ENCODE measurements at regions not wholly inside any gene's neighbourhood (a gene's known extent, or its start where the extent isn't known, plus 50 kb on each side); places are given as distances from the start of the nearest gene placed in this dataset.

DNA sequence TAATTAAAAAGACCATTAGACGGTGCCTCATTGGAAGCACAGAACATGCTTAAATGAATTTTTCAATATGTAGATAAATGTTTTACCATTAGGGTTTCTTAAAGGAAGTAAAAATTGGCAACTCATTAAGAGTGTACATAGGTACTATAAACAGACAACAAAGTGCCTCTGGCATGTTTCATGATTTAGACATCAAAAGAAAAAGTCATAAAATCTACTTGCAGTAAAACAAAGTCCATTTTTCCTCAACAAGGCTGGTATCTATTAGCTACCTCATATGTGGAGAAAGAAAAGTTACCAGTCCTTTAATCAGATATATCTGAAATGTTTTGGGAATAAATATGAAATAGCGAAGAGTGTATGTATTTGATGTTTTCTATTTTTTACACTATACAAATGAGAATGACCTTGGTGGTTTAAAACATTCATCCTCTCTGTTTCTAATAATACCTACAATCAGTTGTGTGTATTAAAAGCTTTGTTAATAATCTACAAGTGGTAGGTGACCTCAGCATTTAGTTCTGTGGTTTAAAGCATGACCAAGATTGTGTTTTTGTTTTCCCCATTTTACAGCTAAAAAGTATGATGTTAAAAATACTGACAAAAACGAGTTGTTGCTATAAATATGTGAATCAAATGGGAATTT, 87.5 kb downstream of the HDGFL1 start:
- H3K4me3 ChIP-seq (ENCODE audit: low read depth, low read length) = no peak overlapping the region
- TF ChIP-seq, protein P1, sequence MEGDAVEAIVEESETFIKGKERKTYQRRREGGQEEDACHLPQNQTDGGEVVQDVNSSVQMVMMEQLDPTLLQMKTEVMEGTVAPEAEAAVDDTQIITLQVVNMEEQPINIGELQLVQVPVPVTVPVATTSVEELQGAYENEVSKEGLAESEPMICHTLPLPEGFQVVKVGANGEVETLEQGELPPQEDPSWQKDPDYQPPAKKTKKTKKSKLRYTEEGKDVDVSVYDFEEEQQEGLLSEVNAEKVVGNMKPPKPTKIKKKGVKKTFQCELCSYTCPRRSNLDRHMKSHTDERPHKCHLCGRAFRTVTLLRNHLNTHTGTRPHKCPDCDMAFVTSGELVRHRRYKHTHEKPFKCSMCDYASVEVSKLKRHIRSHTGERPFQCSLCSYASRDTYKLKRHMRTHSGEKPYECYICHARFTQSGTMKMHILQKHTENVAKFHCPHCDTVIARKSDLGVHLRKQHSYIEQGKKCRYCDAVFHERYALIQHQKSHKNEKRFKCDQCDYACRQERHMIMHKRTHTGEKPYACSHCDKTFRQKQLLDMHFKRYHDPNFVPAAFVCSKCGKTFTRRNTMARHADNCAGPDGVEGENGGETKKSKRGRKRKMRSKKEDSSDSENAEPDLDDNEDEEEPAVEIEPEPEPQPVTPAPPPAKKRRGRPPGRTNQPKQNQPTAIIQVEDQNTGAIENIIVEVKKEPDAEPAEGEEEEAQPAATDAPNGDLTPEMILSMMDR (conservative IDR thresholded peaks at IDR 0.05; ENCODE audit: low read depth, low read length) = no peak
- DNase-seq (ENCODE audit: low read depth) = peak; percentile 19

DNA sequence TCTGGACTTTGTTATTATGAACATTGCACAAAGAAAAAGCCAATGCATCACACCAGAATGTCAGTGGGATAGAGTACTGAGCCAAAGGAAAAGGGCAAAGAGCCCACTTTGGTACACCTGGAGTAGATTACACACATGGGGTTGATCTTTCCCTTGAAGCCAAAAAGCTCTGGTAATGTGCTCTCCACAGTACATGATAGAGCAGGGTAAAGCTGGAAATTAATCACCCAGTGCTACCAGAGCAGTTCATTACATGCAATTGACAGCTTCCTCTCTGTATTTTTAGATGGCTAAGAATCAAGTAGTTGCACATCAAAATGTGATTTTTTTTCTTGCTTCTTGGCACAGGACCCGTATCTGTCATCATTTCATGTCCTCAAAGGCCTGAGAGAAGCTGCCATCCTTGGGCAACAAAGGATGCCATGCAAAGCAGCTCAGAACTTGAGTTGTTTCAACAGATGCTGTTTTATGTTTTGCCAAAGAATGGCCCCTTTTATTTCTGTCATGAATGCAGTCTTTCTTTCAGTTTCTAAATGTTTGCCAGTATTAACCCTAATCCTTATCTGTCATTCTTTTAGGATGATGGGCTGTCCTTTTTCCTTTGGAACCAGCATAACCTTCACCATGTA, 88.1 kb downstream of the HDGFL1 start:
- TF ChIP-seq, protein P1 (conservative IDR thresholded peaks at IDR 0.05; ENCODE audit: low read depth, low read length) = no peak
- no peak for DNase-seq (ENCODE audit: low read depth)
- no peak overlapping the region for H3K4me3 ChIP-seq (ENCODE audit: low read depth, low read length)

DNA sequence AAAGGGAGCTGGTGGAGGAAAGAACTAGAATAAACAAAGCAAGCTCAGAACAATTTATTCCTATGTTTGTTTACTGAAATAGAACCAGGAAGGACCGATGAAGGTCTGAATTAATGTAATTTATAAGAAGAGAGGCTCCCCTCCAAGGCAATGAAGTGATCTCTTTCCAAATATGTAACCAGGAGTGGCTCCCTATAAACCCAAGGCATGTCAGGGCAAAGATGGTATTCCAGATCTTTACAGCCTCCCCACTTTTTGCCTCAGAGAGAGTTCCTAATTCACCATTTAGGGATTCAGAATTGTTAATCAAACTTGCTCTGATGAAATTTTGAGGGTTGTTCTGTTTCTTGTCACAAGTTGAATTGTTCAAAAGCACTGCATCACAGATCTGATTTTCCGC, 88.8 kb downstream of the HDGFL1 start:
- TF ChIP-seq, protein P1 (conservative IDR thresholded peaks at IDR 0.05; ENCODE audit: low read depth, low read length) = no peak
- DNase-seq (ENCODE audit: low read depth) = no peak
- H3K4me3 ChIP-seq (ENCODE audit: low read depth, low read length) = no peak overlapping the region

DNA sequence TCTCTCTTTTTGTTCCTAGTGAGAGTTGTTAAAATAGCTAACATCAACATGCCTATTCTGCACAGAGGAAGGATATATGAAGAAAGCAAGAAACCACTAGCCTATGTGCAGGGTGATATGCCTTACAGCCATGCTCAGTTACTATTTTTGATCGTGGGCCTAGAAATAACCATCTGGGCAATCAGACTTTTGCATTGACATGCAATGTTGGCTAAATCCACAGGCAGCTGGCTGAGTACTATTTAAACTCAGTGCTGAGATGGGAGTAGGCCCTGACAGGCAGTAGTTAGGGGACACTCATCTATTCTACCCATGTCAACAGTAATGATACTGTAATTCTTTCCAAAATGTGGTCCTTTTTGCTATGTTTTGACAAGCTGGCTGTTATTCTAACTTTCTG, 89.6 kb downstream of the HDGFL1 start:
- H3K4me3 ChIP-seq (ENCODE audit: low read depth, low read length) = no peak overlapping the region
- TF ChIP-seq, protein P1 (conservative IDR thresholded peaks at IDR 0.05; ENCODE audit: low read depth, low read length) = no peak
- DNase-seq (ENCODE audit: low read depth) = no peak

DNA sequence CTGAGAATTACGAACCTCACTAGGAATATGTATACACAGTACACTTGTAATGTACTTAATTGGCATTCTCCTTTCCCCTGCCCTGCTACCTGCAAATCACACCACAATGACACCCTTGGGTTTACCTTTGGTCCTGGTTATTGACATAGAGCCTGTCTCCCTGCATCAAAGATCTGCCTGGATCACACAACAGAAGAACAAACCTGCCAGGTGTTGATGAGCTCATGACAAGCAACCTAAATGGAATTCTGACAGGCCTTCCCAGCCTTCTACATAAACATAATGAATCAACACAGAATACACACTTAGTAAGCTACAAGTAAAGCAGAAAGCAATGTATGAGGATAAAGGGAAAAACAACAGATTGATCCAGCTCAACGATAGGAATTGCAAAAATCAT, 95.6 kb downstream of the HDGFL1 start:
- no peak for DNase-seq (ENCODE audit: low read depth)
- TF ChIP-seq, protein P1 (conservative IDR thresholded peaks at IDR 0.05; ENCODE audit: low read depth, low read length) = no peak
- no peak overlapping the region for H3K4me3 ChIP-seq (ENCODE audit: low read depth, low read length)

DNA sequence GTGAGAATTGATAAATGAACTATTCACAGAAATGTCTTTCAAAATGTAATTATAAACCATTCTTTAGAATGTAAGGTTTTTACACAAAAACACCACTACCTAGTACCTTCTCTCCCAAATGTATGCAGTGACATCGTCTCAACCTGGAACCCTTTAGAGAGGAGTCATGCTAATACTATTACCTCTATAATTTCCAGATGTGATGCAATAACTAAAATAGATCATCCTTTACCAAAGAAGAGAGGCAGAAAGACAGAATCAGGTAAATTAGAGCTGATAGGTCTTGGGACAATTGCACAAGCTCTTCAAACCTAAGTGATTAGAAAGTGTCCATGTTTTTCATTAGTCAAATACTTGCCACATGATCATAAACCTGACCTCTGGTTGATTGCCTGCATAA, 96.7 kb downstream of the HDGFL1 start:
- TF ChIP-seq, protein P1 (conservative IDR thresholded peaks at IDR 0.05; ENCODE audit: low read depth, low read length) = no peak
- DNase-seq (ENCODE audit: low read depth) = no peak
- no peak overlapping the region for H3K4me3 ChIP-seq (ENCODE audit: low read depth, low read length)

DNA sequence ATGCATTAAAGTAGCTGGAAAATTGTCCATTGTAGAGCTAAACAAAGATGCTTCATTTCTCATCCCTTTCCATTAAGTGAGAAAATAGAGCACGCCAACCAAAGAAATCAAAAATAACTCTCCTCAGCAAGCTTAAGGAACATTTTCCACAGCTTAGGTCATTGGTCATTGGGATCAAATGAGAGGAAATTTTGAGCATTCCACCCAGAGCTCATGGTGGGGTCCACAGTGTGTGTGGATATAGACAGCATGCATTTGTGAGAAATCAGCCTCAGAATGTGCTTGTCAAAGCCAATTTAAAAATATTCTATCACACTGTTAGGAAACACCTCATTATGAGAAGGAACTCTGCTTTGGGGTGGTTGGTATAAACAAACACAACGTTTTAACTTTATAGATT, 97.2 kb downstream of the HDGFL1 start:
- DNase-seq (ENCODE audit: low read depth) = no peak
- TF ChIP-seq, protein P1 (conservative IDR thresholded peaks at IDR 0.05; ENCODE audit: low read depth, low read length) = no peak

More for the DNA sequence above, 97.2 kb downstream of the HDGFL1 start:
- no peak overlapping the region for H3K4me3 ChIP-seq (ENCODE audit: low read depth, low read length)
